ENCODE measurements at regions not wholly inside any gene's neighbourhood (a gene's known extent, or its start where the extent isn't known, plus 50 kb on each side); places are given as distances from the start of the nearest gene placed in this dataset.

DNA sequence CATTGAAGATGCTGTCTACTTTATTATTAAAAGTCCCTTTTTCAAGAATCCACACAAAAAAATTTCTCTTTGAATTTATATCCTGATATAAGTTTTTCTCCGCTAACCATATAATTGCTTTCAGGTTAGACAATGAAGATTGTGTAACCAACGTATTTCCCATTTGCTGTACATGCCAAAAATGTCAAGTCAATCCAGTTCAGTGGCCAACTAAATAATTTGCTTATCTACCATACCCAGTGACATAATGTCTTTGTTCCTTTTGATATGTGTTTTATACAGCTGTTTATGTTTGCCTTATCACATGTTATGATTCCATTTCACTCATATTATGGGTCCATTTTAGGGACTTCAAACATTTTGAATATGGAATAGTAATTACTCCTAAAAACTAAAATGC is 349.9 kb downstream of the EFNA5 start:
- Histone ChIP-seq H3K27me3 (no peaks in the 10 kb centered on the region), H3K9me3 (no peaks in the 10 kb centered on the region), H3K4me3 (no peak overlapping the region), H3K27ac (no peak overlapping the region), H3K36me3 (no peaks in the 10 kb centered on the region), H3K4me1 (no peaks in the 10 kb centered on the region)
- TF ChIP-seq, protein P1, sequence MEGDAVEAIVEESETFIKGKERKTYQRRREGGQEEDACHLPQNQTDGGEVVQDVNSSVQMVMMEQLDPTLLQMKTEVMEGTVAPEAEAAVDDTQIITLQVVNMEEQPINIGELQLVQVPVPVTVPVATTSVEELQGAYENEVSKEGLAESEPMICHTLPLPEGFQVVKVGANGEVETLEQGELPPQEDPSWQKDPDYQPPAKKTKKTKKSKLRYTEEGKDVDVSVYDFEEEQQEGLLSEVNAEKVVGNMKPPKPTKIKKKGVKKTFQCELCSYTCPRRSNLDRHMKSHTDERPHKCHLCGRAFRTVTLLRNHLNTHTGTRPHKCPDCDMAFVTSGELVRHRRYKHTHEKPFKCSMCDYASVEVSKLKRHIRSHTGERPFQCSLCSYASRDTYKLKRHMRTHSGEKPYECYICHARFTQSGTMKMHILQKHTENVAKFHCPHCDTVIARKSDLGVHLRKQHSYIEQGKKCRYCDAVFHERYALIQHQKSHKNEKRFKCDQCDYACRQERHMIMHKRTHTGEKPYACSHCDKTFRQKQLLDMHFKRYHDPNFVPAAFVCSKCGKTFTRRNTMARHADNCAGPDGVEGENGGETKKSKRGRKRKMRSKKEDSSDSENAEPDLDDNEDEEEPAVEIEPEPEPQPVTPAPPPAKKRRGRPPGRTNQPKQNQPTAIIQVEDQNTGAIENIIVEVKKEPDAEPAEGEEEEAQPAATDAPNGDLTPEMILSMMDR (IDR thresholded peaks at IDR 0.05) = no peak
- DNase-seq = no peak
- no peak for ATAC-seq
- intact Hi-C loops (cut with DNase I) = no loop called here

DNA sequence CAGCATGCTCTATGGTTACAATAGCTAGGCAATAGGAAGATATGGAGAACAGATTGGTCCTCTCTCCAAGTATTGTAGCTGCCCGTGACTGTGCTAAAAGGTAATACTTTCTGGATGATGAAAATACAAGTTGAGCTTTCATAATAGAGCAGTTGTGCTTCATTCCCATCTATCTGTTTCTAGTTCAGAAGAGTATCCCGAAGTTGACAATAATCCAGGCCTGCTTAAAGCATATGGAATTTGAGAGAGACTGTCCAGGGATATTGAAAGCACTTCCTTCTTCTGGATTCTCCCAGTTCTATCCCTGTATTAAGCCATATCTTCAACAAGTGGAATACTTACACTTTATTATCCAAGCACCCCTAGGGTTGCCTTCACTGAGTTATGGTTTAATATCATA is 350.4 kb downstream of the EFNA5 start:
- H3K4me1 ChIP-seq = no peaks in the 10 kb centered on the region
- intact Hi-C loops (cut with DNase I) = no loop called here

DNA sequence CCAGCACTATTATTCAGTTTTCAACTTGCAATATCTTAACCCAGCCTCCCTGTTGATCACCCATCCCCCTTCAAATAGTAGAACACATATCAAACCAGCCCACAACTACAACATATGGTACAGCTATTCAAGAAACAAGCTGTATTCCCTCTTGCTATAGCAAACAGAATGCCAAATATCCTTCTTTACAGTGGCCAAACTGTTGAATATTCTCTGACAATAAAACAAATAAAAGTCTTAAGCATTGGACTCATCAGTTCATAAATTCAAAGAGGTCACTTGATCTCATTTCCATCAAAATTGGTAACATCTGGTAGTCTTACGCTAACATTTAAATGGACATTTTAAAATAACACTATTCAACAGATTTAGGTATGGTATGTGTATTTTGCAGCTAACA is 350.8 kb downstream of the EFNA5 start:
- no peaks in the 10 kb centered on the region for H3K27me3 ChIP-seq
- H3K4me3 ChIP-seq = no peak overlapping the region
- DNase-seq (no peak), ATAC-seq (no peak)
- intact Hi-C loops (cut with DNase I) = no loop called here
- TF ChIP-seq, protein P1 (IDR thresholded peaks at IDR 0.05) = no peak
- no peaks in the 10 kb centered on the region for H3K9me3 ChIP-seq
- no peak overlapping the region for H3K27ac ChIP-seq
- H3K36me3 ChIP-seq = no peaks in the 10 kb centered on the region
- H3K4me1 ChIP-seq = no peaks in the 10 kb centered on the region

More for the DNA sequence above, 350.4 kb downstream of the EFNA5 start:
- Histone ChIP-seq H3K4me3 (no peak overlapping the region), H3K9me3 (no peaks in the 10 kb centered on the region), H3K27ac (no peak overlapping the region), H3K36me3 (no peaks in the 10 kb centered on the region), H3K27me3 (no peaks in the 10 kb centered on the region)
- DNase-seq (no peak), ATAC-seq (no peak)
- TF ChIP-seq, protein P1 (IDR thresholded peaks at IDR 0.05) = no peak

DNA sequence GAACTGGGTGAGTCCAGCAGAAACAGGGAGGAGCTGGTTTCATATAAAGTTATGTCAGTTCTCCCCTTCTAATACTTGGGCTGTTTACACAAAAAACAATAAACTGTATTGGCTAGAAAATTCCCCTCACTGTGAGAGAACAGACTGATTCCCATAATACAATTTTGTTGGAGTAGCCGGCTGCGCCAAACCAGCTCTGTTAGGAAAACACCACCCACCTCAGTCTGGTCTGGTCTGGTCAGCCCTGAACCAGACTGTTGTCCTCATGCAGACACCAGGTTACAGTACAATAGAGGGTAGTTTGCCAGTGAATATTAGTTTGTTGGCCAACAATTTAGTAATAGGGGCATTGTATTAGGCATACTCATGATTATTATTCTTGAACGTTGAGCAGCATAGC is 356.4 kb downstream of the EFNA5 start:
- DNase-seq (no peak), ATAC-seq (no peak)
- H3K9me3 ChIP-seq = no peaks in the 10 kb centered on the region
- H3K36me3 ChIP-seq = no peaks in the 10 kb centered on the region
- no peaks in the 10 kb centered on the region for H3K27me3 ChIP-seq
- no peak overlapping the region for H3K27ac ChIP-seq
- intact Hi-C loops (cut with DNase I) = no loop called here
- H3K4me3 ChIP-seq = no peak overlapping the region
- H3K4me1 ChIP-seq = no peaks in the 10 kb centered on the region
- TF ChIP-seq, protein P1 (IDR thresholded peaks at IDR 0.05) = no peak

DNA sequence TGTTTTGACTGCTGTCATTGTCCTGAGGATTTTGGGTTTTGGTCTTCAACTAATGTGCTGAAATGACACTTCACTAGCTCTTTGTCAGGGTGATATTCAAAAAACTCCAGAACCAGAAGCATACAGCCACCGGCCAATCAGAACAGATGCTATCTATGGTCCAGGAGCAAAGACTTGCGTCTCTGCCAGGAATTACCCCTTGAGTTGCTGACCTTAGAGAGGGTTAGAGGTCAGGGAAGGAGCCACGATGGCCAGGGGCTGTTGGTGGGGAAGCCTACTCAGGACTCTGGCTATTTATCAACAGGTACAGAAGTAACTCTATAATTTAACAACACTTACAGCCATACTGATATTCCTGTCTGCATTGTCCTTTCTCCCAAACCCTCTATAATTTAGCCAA is 356.8 kb downstream of the EFNA5 start:
- Histone ChIP-seq H3K27ac (no peak overlapping the region), H3K9me3 (no peaks in the 10 kb centered on the region), H3K4me3 (no peak overlapping the region), H3K4me1 (no peaks in the 10 kb centered on the region), H3K27me3 (no peaks in the 10 kb centered on the region), H3K36me3 (no peaks in the 10 kb centered on the region)
- TF ChIP-seq, protein P1 (IDR thresholded peaks at IDR 0.05) = no peak
- ATAC-seq = no peak
- DNase-seq = no peak
- intact Hi-C loops (cut with DNase I) = no loop called here

DNA sequence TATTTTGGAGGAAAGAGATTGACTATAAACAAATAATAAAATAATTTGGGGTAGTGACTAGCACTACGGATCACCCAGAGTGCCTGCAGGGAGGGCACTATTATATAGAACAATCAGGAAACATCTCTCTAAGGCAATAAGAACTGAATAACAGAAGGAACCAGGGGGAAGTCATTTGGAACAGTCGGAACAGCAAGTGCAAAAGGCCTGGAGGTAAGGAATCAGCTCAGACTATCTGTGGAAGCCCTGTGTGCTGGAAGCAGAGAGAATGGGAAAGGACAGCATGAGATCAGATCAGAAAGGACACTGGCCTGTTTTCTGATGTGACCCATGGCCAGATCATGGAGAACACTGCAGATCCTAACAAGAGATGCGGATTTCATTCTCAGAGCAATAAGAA is 357.6 kb downstream of the EFNA5 start:
- no peak for ATAC-seq
- H3K27ac ChIP-seq = no peak overlapping the region
- no peaks in the 10 kb centered on the region for H3K27me3 ChIP-seq
- H3K4me1 ChIP-seq = no peaks in the 10 kb centered on the region
- no peak overlapping the region for H3K4me3 ChIP-seq
- no peak for DNase-seq
- no peaks in the 10 kb centered on the region for H3K9me3 ChIP-seq
- no peaks in the 10 kb centered on the region for H3K36me3 ChIP-seq
- TF ChIP-seq, protein P1 (IDR thresholded peaks at IDR 0.05) = no peak
- intact Hi-C loops (cut with DNase I) = no loop called here
